Stimulated activated CD8-positive, alpha-beta memory T cell treated with anti-CD3 and anti-CD28 coated beads, Interleukin-15, amount 100 ng/mL, for 1 hour (primary cell): ENCODE measurements at regions not wholly inside any gene's neighbourhood (a gene's known extent, or its start where the extent isn't known, plus 50 kb on each side); places are given as distances from the start of the nearest gene placed in this dataset.
"Not testable (repeated sequence)": the region's sequence is repeated elsewhere in the genome, so short reads cannot be mapped to it uniquely, and the experiment has no call there.

Experiments used
- DNase-seq: peaks from one replicate; pipeline ENCODE4 v3.0.0-alpha.2; 2020; ENCODE audit warnings: low read depth

DNA sequence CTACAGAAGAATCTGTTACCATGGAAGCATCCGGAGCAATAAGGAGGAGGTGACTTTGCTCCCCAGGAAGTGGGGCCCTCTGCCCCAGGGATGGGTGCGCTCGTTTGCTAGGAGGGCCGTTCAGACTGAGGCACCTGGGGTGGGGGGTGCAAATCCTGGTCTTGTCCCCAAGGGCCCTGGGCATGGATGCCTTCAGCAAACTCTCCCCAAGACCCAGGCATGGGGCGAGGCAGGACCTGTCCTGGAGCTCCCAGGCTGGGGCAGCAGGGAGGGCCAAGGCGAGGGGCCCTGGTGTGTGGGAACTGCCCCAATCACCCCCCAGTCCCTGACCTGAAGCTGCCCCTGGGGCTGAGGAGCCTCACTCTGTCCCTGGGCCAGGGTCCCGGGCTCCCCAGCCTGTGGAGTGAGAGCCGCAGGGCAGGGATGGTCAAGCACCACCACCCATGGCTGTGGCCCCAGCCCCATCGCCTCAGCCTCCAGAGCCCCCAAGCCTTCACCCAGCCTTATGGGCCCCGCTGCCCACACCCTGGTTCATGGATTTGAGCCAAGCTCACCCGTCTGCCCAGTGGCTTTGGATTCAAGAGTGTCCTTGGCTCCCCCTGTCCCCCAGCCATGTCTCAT lies 240.6 kb upstream of the SGCG start:
- DNase-seq, result no peak

DNA sequence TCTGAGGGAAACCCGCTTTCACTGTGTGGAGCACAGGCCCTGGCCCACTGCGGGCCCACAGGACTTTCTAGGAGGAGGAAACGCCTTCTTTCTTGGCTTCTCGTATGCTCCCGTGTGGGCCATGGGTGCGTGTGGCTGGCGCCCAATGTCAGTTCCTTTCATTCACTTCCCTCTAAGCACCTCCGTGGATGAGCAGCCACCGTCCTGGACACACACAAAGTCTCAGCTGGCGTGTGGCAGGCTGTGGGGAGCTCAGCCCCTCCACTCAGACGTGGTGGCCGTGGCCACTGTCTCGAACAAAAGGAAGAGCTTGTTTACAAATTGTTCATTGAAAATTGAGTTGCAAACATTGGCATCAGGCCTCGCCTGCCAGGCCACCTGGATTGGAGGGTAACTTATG lies 240.0 kb upstream of the SGCG start:
- no peak for DNase-seq

DNA sequence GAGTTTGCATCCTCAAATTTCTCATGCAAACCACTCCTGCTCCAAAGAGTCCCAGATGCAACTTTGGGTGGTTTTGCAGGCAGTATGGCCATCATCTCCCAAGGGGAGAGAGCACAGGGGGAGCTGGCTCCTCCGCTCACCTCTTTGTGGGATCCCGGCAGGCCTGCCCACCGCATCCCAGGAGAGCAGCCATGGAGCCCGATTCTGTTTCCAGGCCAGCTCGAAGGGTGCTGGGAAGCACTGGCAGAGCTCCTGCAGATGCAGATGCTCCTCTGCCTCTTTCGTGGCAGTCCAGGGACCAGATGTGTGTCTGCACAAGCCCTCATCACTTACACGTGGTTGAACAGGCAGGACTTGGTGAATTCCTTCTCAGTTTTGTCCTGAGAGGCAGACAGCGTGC lies 239.3 kb upstream of the SGCG start:
- not testable (repeated sequence) for DNase-seq

DNA sequence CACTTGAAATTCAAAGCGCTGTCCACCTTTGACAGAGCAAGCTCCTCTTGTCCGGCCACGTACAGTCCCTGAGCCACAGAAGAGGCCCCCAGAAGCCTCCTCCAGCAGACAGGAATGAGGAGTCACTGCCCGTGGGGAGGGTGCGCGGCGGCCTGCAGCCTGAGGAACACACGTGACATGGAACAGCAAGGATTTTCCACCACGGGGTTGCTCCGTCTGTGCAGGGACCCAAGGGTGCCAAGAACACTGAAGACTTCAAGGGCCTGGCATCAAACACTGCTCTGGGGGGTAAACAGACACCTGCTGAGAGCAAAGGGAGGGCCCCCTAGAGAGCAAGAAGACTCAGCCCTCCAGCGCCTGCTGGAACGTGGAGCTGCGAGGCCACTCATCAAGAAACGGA lies 237.9 kb upstream of the SGCG start:
- not testable (repeated sequence) for DNase-seq

GRCh38 chr13:22944378-22944777 lies 236.4 kb upstream of the SGCG start:
- no peak for DNase-seq

DNA sequence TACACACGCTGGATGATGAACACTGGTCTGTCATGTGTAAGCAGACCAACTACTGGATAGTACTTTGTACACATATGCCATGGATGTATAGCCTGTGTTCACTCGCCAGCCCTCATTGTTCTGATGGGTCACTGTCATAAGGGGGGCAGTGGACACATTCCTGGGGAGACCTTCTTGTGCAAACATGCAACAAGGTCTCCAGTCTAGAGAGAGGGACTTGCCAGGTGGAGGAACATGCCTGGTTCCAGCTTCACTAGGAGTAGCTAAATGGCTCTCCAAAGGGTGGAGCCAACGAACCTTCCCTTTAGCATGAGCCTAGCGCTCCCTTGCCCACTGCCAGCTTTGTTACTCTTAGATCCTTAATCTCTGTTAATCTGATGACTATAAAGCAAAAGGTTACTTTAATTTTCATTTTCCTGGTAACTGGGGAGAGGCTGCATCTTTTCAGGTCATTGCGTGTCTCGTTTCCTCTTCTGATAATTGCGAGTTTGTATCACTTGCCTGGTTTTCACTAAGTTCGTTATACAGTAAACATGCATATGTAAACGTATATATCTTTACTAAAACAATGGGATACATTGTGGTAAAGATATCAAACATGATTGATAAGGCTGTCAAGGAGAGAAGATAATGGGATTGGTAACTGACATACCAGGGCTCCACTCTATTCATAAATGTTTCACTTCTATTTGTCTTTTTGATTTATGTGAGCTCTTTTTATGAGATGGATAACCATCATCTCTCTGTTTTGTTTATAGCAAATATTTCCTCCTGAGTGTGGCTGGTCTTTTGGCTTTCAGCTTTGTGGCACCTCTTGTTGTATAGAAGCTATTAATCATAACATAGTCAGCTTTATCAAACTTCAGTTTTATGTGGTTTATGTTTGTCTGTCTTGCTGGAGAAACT lies 235.2 kb upstream of the SGCG start:
- no peak for DNase-seq

DNA sequence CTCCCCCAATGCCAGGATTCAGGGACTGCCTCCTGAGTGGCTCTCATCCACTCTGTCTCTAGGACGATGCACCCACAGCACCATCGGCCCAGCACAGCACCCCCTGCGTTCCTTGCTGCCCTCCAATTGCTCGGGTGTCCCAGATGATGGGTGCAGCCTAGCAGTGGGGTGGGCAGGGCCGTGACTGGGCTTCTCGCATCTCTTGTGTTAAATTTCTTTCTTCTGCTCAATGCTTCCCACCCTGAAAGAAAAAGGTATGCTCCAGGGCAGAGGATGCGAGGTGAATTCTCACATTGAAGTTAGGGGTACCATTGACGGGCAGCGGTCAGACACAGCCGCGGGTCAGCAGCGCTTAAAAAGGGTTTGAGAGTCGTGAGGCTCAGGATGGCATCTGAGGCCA lies 232.4 kb upstream of the SGCG start:
- DNase-seq, result no peak

- DNase-seq, result not testable (repeated sequence)
These were observed 228.8 kb upstream of the SGCG start for GRCh38 chr13:22952018-22952417.

- not testable (repeated sequence) for DNase-seq
These were observed 225.6 kb upstream of the SGCG start for GRCh38 chr13:22955147-22955546.

DNA sequence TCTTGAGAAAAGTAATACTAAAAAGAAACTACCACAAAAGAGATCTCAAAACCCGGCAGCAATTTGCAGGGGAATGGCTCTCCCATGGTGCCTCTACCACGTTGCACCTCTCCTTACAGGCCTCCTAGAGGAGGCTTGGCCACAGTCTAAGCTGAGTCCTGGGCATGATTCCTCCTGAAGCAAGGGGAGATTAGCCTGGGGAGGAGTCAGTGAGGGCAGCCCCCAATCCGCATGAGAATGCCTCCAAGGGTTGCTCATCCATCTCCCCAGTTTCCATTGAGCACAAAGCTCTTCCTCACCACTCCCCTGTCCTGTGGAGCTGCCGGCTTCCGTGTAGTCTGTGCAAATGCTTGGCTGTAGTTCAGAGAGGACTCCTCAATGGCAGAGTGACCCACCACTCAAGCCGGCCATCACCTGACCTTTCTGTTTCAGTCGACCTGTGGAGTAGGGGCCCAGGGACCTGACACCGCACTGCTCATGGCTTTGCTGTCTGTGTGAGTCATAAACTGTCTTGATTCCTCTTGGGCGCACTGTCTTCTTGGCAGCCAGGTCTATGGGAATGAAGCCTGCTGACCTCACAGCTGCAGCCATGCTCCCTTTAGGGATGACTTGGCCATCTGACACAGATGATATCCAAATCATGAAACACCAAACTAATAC lies 224.2 kb upstream of the SGCG start:
- DNase-seq, result not testable (repeated sequence)

DNA sequence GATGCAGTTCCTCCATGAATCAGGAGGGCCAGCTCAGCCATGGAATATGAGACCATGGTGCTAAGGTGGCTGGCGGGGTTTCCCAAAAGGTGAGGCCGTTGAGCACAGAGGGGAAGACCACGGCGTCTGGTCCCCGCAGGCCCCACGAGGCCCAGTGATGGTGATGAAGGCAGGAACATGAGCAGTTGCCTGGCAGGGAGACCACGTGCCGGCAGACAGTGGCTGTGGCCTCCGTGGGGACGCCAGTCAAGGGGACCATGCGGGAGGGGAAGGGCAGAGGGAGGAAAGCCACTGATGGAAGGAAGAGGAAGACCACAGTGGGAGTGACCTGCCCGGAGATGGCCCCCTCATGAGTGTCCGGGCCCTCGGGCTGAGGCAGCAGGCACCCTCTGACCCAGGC lies 220.9 kb upstream of the SGCG start:
- not testable (repeated sequence) for DNase-seq

- no peak for DNase-seq
These were observed 220.0 kb upstream of the SGCG start for GRCh38 chr13:22960827-22961226.

DNA sequence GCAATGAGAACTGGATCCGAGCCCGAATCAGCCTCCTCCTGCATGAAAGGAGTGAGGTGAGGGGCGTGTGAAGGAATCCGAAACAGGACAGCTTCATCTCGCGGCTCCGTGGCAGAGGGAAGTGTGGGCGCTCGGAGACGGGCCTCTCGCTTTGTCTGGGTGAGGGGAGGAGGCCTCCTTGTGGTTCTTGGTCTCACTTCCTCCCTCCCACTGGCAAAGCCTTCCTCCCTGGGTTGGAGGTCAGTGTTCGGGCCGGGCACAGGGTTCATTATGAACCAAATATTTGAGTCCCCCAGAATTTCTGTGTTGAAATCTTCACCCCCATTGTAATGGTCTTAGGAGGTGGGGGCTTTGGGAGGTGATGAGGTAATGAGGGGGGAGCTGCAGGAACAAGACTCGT lies 219.4 kb upstream of the SGCG start:
- DNase-seq, result not testable (repeated sequence)

DNA sequence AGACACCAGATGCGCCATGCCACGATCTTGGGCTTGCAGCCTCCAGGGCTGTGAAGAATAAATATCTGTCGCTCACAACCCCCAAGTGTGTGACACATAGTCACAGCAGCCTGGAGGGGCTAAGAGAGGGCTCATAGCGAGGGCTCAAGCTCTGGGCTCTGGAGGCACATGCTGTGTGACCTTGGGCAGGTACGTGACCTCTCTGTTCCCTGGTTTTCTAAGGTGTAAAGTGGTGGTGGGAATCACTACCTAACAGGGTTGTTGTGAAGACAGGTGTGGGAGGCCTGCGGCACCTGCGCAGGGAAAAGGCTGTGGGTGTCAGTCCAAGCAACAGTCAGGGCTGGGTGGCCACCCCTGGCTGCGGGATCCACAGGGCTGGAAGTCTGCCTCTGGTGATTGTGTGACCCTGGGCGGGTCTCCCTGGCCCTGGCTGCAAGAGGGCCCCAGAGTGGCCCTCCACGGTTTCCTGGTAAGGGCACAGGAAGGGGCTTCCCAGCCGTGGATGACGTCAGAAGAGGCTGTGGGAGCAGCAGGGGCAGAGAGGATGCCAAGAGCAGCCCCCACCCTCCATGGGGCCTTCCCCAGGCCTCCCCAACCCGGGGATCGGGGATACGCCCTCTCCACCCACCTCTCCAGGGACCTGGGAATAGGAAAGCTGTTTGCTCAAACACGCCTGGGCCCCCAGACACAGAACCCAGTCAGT lies 218.8 kb upstream of the SGCG start:
- no peak for DNase-seq

GRCh38 chr13:22963384-22964053 lies 217.3 kb upstream of the SGCG start:
- DNase-seq, result not testable (repeated sequence)

GRCh38 chr13:22964245-22964966 lies 216.4 kb upstream of the SGCG start:
- DNase-seq, result no peak

- DNase-seq, result not testable (repeated sequence)
These were observed 215.5 kb upstream of the SGCG start for GRCh38 chr13:22965011-22965857.

DNA sequence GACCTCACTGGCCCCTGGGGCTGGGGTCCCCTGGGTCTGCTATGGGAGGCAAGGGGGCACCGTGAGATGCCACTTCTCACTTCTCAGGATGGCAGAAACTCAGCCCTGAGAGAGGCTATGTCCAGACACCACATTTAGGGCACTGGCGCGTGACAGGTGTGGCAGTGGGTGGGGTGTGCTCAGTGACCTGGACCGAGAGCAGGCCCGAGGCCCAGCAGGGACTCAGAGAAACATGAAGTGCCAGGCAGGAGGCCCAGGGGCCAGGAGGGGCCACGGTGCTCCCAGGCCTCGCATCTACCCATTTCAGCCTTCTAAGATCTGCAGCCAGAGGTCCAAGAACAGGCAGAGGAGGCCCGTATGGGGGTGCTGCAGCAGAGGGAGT lies 214.9 kb upstream of the SGCG start:
- not testable (repeated sequence) for DNase-seq

GRCh38 chr13:22966753-22967152 lies 214.0 kb upstream of the SGCG start:
- not testable (repeated sequence) for DNase-seq

- DNase-seq, result no peak
These were observed 213.1 kb upstream of the SGCG start for GRCh38 chr13:22967669-22968068.
